GM18868 (cell line): ENCODE measurements at regions not wholly inside any gene's neighbourhood (a gene's known extent, or its start where the extent isn't known, plus 50 kb on each side); places are given as distances from the start of the nearest gene placed in this dataset.

Experiments
- ATAC-seq: cut with Tn5 transposase; IDR thresholded peaks from one replicate; pipeline ENCODE4 v1.9.1; 2021; ENCODE audit warnings: mild to moderate bottlenecking, moderate library complexity; ENCODE audit not compliant: unreplicated experiment

- ATAC-seq = no peak
Observed at GRCh38 chr7:125592331-125592730, 662.7 kb upstream of the POT1 start.

- ATAC-seq = no peak
Observed at GRCh38 chr7:125573126-125573525, 643.5 kb upstream of the POT1 start.

GRCh38 chr7:125572414-125572813 lies 642.8 kb upstream of the POT1 start:
- no peak for ATAC-seq

- peak; percentile 99 for ATAC-seq
Observed at GRCh38 chr7:125568799-125569198, 639.2 kb upstream of the POT1 start.

- no peak for ATAC-seq
Observed at GRCh38 chr7:125567686-125568085, 638.1 kb upstream of the POT1 start.

- ATAC-seq = no peak
Observed at GRCh38 chr7:125563964-125564529, 634.4 kb upstream of the POT1 start.

GRCh38 chr7:125563557-125563956 lies 633.9 kb upstream of the POT1 start:
- no peak for ATAC-seq

GRCh38 chr7:125561006-125561405 lies 631.4 kb upstream of the POT1 start:
- no peak for ATAC-seq

GRCh38 chr7:125559921-125560320 lies 630.3 kb upstream of the POT1 start:
- ATAC-seq = no peak

GRCh38 chr7:125555916-125556315 lies 626.3 kb upstream of the POT1 start:
- ATAC-seq = no peak

- ATAC-seq = no peak
Observed at GRCh38 chr7:125551008-125551407, 621.4 kb upstream of the POT1 start.

GRCh38 chr7:125547505-125547904 lies 617.9 kb upstream of the POT1 start:
- ATAC-seq = no peak

GRCh38 chr7:125530553-125530952 lies 600.9 kb upstream of the POT1 start:
- ATAC-seq = no peak

GRCh38 chr7:125529249-125529648 lies 599.6 kb upstream of the POT1 start:
- ATAC-seq = no peak

GRCh38 chr7:125526958-125527357 lies 597.3 kb upstream of the POT1 start:
- ATAC-seq = peak; percentile 45

GRCh38 chr7:125526092-125526491 lies 596.5 kb upstream of the POT1 start:
- no peak for ATAC-seq

GRCh38 chr7:125516194-125516593 lies 586.6 kb upstream of the POT1 start:
- ATAC-seq = no peak

- ATAC-seq = no peak
Observed at GRCh38 chr7:125512373-125512772, 582.7 kb upstream of the POT1 start.

- ATAC-seq = no peak
Observed at GRCh38 chr7:125511310-125511709, 581.7 kb upstream of the POT1 start.

- ATAC-seq = no peak
Observed at GRCh38 chr7:125506331-125506730, 576.7 kb upstream of the POT1 start.

GRCh38 chr7:125504848-125505247 lies 575.2 kb upstream of the POT1 start:
- ATAC-seq = peak; percentile 72

- no peak for ATAC-seq
Observed at GRCh38 chr7:125495997-125496396, 566.4 kb upstream of the POT1 start.

GRCh38 chr7:125492521-125492920 lies 562.9 kb upstream of the POT1 start:
- ATAC-seq = no peak
